ENCODE measurements at regions not wholly inside any gene's neighbourhood (a gene's known extent, or its start where the extent isn't known, plus 50 kb on each side); places are given as distances from the start of the nearest gene placed in this dataset.

GRCh38 chr16:54706406-54706805, 224.3 kb upstream of the IRX5 start:
- Histone ChIP-seq H2AFZ (ENCODE audit: low read depth, low read length) (no peak overlapping the region), H4K91ac (ENCODE audit: low read length) (no peak overlapping the region), H3K4me3 (ENCODE audit: insufficient read depth in 1 of 2, low read depth in 1 of 2, low read length in 2 of 2) (no peak overlapping the region), H3K9me3 (ENCODE audit: control insufficient read depth, low read length) (peaks cover 2% of the 10 kb centered on the region), H3K18ac (ENCODE audit: low read depth in 1 of 2, low read length in 2 of 2) (no peak overlapping the region), H3K79me1 (replicated peaks; ENCODE audit: low read length, poor library complexity, severe bottlenecking) (no peaks in the 10 kb centered on the region), H2AK5ac (ENCODE audit: low read length, severe bottlenecking) (no peak overlapping the region), H3K36me3 (ENCODE audit: control insufficient read depth in 1 of 2, insufficient read depth in 2 of 2, low read depth in 1 of 2, low read length in 2 of 2) (no peaks in the 10 kb centered on the region), H3K14ac (ENCODE audit: low read length in 2 of 2) (no peak overlapping the region), H3K4me1 (ENCODE audit: control insufficient read depth, insufficient read depth, low read depth, low read length) (no peaks in the 10 kb centered on the region), H2BK5ac (ENCODE audit: low read depth, low read length, poor library complexity, severe bottlenecking) (no peak overlapping the region), H3K4ac (ENCODE audit: low read depth in 1 of 2, low read length in 2 of 2) (no peak overlapping the region), H2BK12ac (ENCODE audit: low read length in 2 of 2) (no peak overlapping the region), H4K8ac (ENCODE audit: low read length) (no peak overlapping the region), H3K27me3 (ENCODE audit: control insufficient read depth in 1 of 2, insufficient read depth in 1 of 2, low read length in 2 of 2) (peaks cover 0 to 3% of the 10 kb centered on the region in 2 experiments), H2BK15ac (ENCODE audit: low read depth, poor library complexity, severe bottlenecking) (no peak overlapping the region), H3K4me2 (ENCODE audit: low read length, poor library complexity, severe bottlenecking) (no peak overlapping the region), H3K23ac (ENCODE audit: low read length in 2 of 2) (no peak overlapping the region), H3K9ac (ENCODE audit: low read length) (no peak overlapping the region), H2BK120ac (ENCODE audit: low read depth, low read length) (no peak overlapping the region), H3K27ac (ENCODE audit: low read length, poor library complexity, severe bottlenecking) (no peak overlapping the region)
- no peak for DNase-seq
- no CpG with 5 or more reads among the region's 2 CpGs for WGBS

GRCh38 chr16:54703339-54703738, 227.3 kb upstream of the IRX5 start:
- Histone ChIP-seq H3K9me3 (ENCODE audit: control insufficient read depth, low read length) (peaks cover 4% of the 10 kb centered on the region), H3K18ac (ENCODE audit: low read depth in 1 of 2, low read length in 2 of 2) (no peak overlapping the region), H3K4me3 (ENCODE audit: insufficient read depth in 1 of 2, low read depth in 1 of 2, low read length in 2 of 2) (no peak overlapping the region), H3K4me1 (ENCODE audit: control insufficient read depth, insufficient read depth, low read depth, low read length) (no peaks in the 10 kb centered on the region), H3K4ac (ENCODE audit: low read depth in 1 of 2, low read length in 2 of 2) (no peak overlapping the region), H2BK15ac (ENCODE audit: low read depth, poor library complexity, severe bottlenecking) (no peak overlapping the region), H3K79me1 (replicated peaks; ENCODE audit: low read length, poor library complexity, severe bottlenecking) (no peaks in the 10 kb centered on the region), H2AK5ac (ENCODE audit: low read length, severe bottlenecking) (no peak overlapping the region), H3K27ac (ENCODE audit: low read length, poor library complexity, severe bottlenecking) (no peak overlapping the region), H3K27me3 (ENCODE audit: control insufficient read depth in 1 of 2, insufficient read depth in 1 of 2, low read length in 2 of 2) (peaks cover 0 to 12% of the 10 kb centered on the region in 2 experiments), H2BK120ac (ENCODE audit: low read depth, low read length) (no peak overlapping the region), H2BK12ac (ENCODE audit: low read length in 2 of 2) (no peak overlapping the region), H3K23ac (ENCODE audit: low read length in 2 of 2) (no peak overlapping the region), H3K9ac (ENCODE audit: low read length) (no peak overlapping the region), H4K91ac (ENCODE audit: low read length) (no peak overlapping the region), H2BK5ac (ENCODE audit: low read depth, low read length, poor library complexity, severe bottlenecking) (no peak overlapping the region), H3K36me3 (ENCODE audit: control insufficient read depth in 1 of 2, insufficient read depth in 2 of 2, low read depth in 1 of 2, low read length in 2 of 2) (no peaks in the 10 kb centered on the region), H3K4me2 (ENCODE audit: low read length, poor library complexity, severe bottlenecking) (no peak overlapping the region), H2AFZ (ENCODE audit: low read depth, low read length) (no peak overlapping the region), H4K8ac (ENCODE audit: low read length) (no peak overlapping the region), H3K14ac (ENCODE audit: low read length in 2 of 2) (no peak overlapping the region)
- DNase-seq: no peak
- 93% methylated on average over 8 of the region's 9 CpGs for WGBS

GRCh38 chr16:54699656-54700055, 231.0 kb upstream of the IRX5 start:
- H2AFZ ChIP-seq (ENCODE audit: low read depth, low read length): no peak overlapping the region
- no peak overlapping the region for H3K14ac ChIP-seq (ENCODE audit: low read length in 2 of 2)

GRCh38 chr16:54697677-54698076, 233.0 kb upstream of the IRX5 start:
- peaks cover 4% of the 10 kb centered on the region for H3K9me3 ChIP-seq (ENCODE audit: control insufficient read depth, low read length)
- H3K27ac ChIP-seq (ENCODE audit: low read length, poor library complexity, severe bottlenecking): no peak overlapping the region
- H2BK120ac ChIP-seq (ENCODE audit: low read depth, low read length): no peak overlapping the region
- no peak for DNase-seq
- H3K4me2 ChIP-seq (ENCODE audit: low read length, poor library complexity, severe bottlenecking): no peak overlapping the region
- no peaks in the 10 kb centered on the region for H3K4me1 ChIP-seq (ENCODE audit: control insufficient read depth, insufficient read depth, low read depth, low read length)
- no peak overlapping the region for H3K4ac ChIP-seq (ENCODE audit: low read depth in 1 of 2, low read length in 2 of 2)
- no peaks in the 10 kb centered on the region for H3K36me3 ChIP-seq (ENCODE audit: control insufficient read depth in 1 of 2, insufficient read depth in 2 of 2, low read depth in 1 of 2, low read length in 2 of 2)
- H2BK12ac ChIP-seq (ENCODE audit: low read length in 2 of 2): no peak overlapping the region
- no peak overlapping the region for H4K8ac ChIP-seq (ENCODE audit: low read length)
- 76% methylated on average over 6 of the region's 8 CpGs for WGBS
- no peak overlapping the region for H2AFZ ChIP-seq (ENCODE audit: low read depth, low read length)
- H2BK5ac ChIP-seq (ENCODE audit: low read depth, low read length, poor library complexity, severe bottlenecking): no peak overlapping the region
- no peak overlapping the region for H4K91ac ChIP-seq (ENCODE audit: low read length)
- no peak overlapping the region for H3K23ac ChIP-seq (ENCODE audit: low read length in 2 of 2)
- no peak overlapping the region for H3K14ac ChIP-seq (ENCODE audit: low read length in 2 of 2)
- no peaks in the 10 kb centered on the region for H3K79me1 ChIP-seq (replicated peaks; ENCODE audit: low read length, poor library complexity, severe bottlenecking)
- H2AK5ac ChIP-seq (ENCODE audit: low read length, severe bottlenecking): no peak overlapping the region
- no peak overlapping the region for H3K9ac ChIP-seq (ENCODE audit: low read length)
- no peak overlapping the region for H3K4me3 ChIP-seq (ENCODE audit: insufficient read depth in 1 of 2, low read depth in 1 of 2, low read length in 2 of 2)
- no peak overlapping the region for H2BK15ac ChIP-seq (ENCODE audit: low read depth, poor library complexity, severe bottlenecking)
- H3K18ac ChIP-seq (ENCODE audit: low read depth in 1 of 2, low read length in 2 of 2): no peak overlapping the region
- peaks cover 0 to 36% of the 10 kb centered on the region in 2 experiments for H3K27me3 ChIP-seq (ENCODE audit: control insufficient read depth in 1 of 2, insufficient read depth in 1 of 2, low read length in 2 of 2)

More at GRCh38 chr16:54699656-54700055, 231.0 kb upstream of the IRX5 start:
- Histone ChIP-seq H3K27ac (ENCODE audit: low read length, poor library complexity, severe bottlenecking) (no peak overlapping the region), H2BK15ac (ENCODE audit: low read depth, poor library complexity, severe bottlenecking) (no peak overlapping the region), H3K4me1 (ENCODE audit: control insufficient read depth, insufficient read depth, low read depth, low read length) (no peaks in the 10 kb centered on the region), H2BK5ac (ENCODE audit: low read depth, low read length, poor library complexity, severe bottlenecking) (no peak overlapping the region), H4K91ac (ENCODE audit: low read length) (no peak overlapping the region), H3K27me3 (ENCODE audit: control insufficient read depth in 1 of 2, insufficient read depth in 1 of 2, low read length in 2 of 2) (peaks cover 0 to 36% of the 10 kb centered on the region in 2 experiments), H2BK120ac (ENCODE audit: low read depth, low read length) (no peak overlapping the region), H2BK12ac (ENCODE audit: low read length in 2 of 2) (no peak overlapping the region), H3K9me3 (ENCODE audit: control insufficient read depth, low read length) (peaks cover 4% of the 10 kb centered on the region), H3K18ac (ENCODE audit: low read depth in 1 of 2, low read length in 2 of 2) (no peak overlapping the region), H3K4ac (ENCODE audit: low read depth in 1 of 2, low read length in 2 of 2) (no peak overlapping the region), H4K8ac (ENCODE audit: low read length) (no peak overlapping the region), H3K79me1 (replicated peaks; ENCODE audit: low read length, poor library complexity, severe bottlenecking) (no peaks in the 10 kb centered on the region), H3K36me3 (ENCODE audit: control insufficient read depth in 1 of 2, insufficient read depth in 2 of 2, low read depth in 1 of 2, low read length in 2 of 2) (no peaks in the 10 kb centered on the region), H3K4me3 (ENCODE audit: insufficient read depth in 1 of 2, low read depth in 1 of 2, low read length in 2 of 2) (no peak overlapping the region), H3K9ac (ENCODE audit: low read length) (no peak overlapping the region), H3K23ac (ENCODE audit: low read length in 2 of 2) (no peak overlapping the region), H2AK5ac (ENCODE audit: low read length, severe bottlenecking) (no peak overlapping the region), H3K4me2 (ENCODE audit: low read length, poor library complexity, severe bottlenecking) (no peak overlapping the region)
- 45% methylated on average over 3 of the region's 6 CpGs for WGBS
- DNase-seq: no peak
